Posterior vena cava (tissue), 2 donors: ENCODE measurements at regions not wholly inside any gene's neighbourhood (a gene's known extent, or its start where the extent isn't known, plus 50 kb on each side); places are given as distances from the start of the nearest gene placed in this dataset.

ENCODE experiments used
- DNase-seq: peaks from one replicate; pipeline ENCODE4 v3.0.0-alpha.2; 2020; ENCODE audit warnings: low spot score
- intact Hi-C, 2 donors: fragments of 100-400 bp; cut with DNase I; formaldehyde crosslinking; loops; one replicate each; pipeline versions ENCODE4 v1.14.1 to v1.14.2; 2022 to 2023
- donor health status: DM: yes; HTN: yes; CAD: no.
- donor health status: DM: yes; HTN: yes; CAD: no.

DNA sequence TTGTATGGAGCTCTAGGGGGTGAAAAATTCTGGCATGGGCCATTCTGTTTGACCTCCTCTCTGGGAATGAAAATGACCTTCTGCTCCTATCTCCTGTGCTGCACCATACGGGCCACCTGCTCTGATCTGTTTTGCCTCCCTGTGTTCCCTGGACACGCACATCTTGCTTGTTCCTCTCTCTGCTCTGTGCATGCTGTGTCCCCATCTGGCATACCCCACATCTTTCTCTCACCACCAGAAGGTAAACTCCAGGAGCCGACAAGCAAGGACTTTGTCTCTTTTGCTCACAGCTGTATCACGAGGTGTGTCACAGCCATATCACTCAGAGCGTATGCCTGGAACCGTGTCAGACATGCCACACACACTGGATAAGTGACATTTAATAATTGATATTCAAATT is 208.4 kb upstream of the DTNBP1 start:
- intact Hi-C loops: no loop called here
- DNase-seq: no peak

DNA sequence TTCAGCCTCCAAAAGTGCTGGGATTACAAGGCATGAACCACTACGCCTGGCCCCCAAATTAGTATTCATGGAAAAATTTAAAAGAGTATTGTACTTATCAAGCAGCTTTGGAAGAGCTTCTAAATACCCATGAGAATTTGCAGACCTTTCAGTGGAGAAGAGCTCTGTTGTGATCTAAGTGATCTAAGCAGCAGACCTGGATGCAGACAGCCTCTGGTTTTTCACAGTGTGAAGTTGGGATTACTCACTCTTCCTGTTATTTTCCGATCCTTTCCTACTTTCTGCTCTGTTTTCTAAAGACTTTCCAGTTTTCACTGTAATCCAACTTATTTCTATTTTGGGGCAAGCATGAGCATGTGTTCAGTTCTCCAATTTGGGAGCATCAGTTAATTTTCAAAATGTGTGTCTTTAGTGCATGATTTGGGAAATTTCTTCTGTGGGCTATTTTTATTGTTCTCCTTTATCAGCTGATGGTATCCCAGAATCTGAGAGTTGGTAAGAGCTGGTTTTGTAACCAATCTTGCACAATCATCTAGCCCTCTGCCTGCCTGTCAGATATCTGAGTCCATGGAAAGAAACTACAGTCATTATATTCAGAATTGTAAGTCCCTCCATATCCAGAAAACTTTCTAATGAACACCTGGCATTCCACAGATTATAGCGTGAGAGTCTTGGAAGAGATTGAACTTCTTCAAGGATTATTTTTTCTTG is 207.7 kb upstream of the DTNBP1 start:
- no peak for DNase-seq
- intact Hi-C loops: no loop called here

DNA sequence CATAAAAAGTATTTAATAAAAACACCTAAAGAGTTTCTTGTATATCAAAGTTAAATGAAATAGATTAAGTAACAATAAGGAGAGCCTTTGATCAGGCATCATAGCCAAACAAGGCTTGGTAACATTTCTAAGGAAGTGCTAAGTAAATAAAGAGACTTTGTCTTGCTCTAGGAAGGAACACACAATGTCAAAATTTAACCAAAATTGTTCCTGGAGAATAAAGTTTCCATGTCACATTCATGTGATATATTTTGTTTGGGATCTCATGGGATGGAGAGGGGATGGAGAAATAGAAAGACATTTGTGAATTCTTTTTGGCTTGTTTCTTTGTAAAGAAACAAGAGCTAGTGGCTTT is 201.9 kb upstream of the DTNBP1 start:
- DNase-seq: no peak
- intact Hi-C loops: loop anchor here in 1 of 2 donors (5.0 kb wide), 1 partner anchor 1693 kb away; no protein-coding TSS in a partner anchor

DNA sequence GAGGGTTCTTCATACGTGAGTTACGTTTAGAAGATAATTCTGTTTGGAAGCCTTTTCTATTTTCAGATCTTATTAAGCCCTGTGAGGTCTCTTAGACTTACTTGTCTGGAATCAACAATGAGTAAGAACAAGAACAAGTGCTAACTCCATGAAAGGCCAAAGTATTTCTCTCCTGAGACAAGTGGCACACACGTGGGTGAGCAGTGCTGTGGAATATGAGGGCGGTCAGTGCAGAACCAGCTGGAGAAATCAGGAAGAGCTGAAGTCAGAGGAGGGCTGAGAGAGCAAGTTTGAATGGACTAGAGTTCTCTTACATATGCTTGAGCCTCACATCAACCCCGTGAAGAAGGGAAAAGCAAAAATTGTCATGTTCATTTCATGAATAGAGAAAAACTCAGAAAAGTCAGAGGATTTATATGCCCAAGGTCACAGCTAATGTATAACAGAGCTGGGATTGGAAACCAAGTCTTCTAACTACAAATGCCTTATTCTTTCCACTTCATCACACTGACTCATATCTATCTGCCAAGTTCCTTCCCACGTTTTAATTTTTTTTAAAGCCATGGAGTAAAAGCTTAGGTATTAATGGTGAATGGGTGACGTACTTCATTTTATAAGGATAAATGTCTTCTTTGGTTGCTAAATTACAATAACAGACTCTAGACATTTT is 201.3 kb upstream of the DTNBP1 start:
- intact Hi-C loops: loop anchor here in 1 of 2 donors (5.0 kb wide), 1 partner anchor 1693 kb away; no protein-coding TSS in a partner anchor
- no peak for DNase-seq

DNA sequence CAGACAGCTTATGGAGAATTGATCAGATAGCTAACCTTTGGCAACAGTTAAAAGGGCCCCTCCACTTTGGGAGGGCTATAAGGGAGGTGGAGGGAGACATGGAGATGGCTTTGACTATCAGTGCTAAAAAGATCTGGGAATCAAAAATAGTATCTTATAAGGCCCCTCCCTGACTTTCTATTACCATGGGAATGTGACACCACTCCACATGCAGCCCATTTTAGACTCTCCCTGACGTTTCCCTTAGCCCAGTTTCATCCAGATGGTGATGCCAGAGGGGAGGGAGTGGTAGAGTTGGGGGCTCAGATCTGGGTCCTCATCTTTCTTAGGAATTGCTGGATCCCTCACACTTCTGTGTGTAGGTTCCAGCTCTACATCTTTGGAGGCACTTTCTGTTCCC is 200.0 kb upstream of the DTNBP1 start:
- no peak for DNase-seq
- intact Hi-C loops: loop anchor here in 1 of 2 donors (5.0 kb wide), 1 partner anchor 1694 kb away; no protein-coding TSS in a partner anchor

DNA sequence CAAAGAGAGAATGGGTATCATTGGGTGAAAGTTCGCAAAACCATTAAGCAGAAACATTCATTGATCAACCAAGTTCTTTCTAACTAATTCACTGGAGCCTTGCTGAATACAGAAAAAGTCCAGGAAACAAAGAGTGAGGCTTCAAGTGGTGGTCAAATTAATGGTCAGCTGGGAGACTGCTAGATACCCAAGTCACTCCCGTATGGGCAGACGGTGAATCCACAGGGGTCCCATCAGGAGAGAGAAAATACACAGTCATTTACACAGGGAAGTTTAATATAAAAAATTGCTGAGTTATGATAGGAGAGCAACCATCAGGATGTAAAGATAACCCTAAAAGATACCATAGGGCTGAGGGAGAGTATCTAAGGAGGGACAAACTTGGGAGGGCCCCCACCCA is 198.7 kb upstream of the DTNBP1 start:
- intact Hi-C loops: loop anchor here in 1 of 2 donors (5.0 kb wide), 1 partner anchor 1696 kb away; no protein-coding TSS in a partner anchor

DNA sequence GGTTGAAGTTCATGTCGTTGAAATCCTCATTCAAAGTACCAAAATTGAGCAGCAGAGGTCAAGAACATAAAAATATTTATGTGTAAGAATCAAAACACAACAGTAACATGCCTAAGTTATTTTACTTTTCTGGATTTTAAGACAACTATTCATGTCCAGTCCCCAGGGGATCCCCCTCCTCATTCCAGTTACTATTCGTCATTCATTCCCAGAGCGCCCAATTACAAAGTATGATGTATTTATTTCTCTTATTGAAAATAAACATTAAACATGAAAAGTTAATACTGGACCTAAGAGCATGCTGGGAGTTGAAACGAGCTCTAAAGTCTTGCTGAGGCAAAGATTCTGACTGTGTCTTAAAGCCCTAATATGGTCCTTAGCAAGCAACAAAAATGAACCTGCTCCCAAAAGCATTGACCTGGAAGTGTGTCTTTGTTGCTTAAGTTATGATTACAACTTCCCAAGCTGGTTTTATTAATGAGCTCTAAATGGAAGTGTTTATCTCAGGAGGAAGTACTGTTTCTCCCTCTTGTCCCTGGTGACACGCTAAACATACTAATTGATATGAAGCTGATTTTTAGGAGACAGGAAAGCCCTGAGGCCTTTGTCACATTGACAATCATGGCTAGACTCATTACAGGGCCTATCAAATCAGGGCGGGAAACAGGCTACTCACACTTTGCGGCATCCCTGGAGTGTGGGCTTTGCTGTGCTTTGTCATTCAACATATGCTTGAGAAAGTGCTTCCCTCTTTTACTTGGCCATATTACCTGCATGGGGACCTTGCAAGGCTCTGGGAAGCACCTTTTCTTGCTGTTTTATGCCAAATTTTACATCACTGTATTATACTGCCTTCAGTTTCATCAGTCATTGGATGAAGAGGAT is 192.2 kb upstream of the DTNBP1 start:
- intact Hi-C loops: no loop called here
- DNase-seq: no peak

More for the DNA sequence above, 198.7 kb upstream of the DTNBP1 start:
- DNase-seq: no peak

DNA sequence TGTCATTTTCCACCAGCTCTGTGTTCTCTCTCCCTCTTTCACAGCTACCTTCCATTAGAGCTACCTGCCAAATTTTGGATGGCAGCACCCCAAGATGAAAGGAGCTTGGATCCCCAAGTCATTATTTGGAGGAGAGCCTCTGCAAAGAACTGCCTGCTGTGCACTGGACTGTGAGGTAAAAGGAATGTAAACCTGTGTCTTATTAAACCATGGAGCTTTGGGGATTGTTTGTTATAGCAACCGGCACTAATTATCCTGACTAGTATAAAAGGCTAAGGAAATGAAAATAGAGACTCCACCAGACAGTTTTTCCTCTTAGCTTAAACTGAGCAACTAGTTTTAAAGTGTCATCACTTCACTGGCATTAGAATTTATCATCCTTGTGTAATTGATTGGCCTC is 191.6 kb upstream of the DTNBP1 start:
- DNase-seq: no peak
- intact Hi-C loops: no loop called here

DNA sequence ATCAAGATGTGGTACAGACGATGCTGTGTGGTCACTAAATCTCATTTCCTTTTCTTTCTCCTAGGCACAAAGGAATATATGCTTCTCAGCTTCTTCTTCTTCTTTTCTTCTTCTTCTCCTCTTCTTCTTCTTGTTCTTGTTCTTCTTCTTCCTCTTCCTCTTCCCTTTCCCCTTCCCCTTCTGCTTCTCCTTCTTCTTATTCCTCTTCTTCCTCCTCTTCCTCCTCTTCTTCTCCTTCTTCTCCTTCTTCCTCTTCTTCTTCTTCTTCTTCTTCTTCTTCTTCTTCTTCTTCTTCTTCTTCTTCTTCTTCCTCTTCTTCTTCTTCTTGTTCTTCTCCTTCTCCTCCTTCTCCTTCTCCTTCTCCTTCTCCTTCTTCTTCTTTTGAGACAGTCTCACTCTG is 190.4 kb upstream of the DTNBP1 start:
- intact Hi-C loops: no loop called here
- DNase-seq: no peak

DNA sequence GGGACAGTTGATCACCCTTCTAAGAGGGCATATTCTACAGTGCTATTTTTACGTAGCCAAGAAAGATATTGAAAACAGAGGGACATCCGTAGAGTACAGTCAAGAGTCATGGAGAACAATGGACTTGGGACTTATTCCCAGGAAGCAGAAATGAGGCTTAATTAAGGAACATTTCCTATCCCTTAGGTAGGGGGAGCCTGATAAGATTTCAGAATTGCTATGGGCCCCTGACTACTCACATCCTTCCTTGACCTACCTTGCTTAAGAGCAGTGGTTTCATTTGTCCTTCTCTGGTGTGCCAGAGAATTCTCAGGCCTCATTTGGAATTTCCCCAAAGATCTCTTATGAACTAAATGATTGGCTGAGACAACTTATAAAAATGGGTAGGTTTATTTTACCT is 189.5 kb upstream of the DTNBP1 start:
- DNase-seq: no peak
- intact Hi-C loops: no loop called here

DNA sequence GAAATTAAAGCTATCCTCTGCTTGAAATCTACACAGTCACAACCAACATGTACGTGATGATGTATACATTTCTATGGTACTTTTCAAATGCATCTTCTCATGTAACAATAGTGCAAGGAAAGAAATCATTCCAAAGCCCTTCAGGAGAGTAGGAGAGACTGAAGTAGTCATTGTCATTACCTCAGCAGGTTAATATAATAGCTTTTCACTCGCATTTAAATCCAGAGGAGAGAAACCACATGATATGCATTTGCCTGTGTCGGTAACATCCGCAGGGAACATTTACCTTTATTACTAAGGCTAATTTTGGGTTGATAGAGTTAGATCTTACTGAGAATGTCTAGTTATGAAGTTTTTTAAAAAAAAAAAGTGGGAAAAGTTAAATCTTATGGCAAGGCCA is 186.6 kb upstream of the DTNBP1 start:
- no peak for DNase-seq
- intact Hi-C loops: no loop called here

DNA sequence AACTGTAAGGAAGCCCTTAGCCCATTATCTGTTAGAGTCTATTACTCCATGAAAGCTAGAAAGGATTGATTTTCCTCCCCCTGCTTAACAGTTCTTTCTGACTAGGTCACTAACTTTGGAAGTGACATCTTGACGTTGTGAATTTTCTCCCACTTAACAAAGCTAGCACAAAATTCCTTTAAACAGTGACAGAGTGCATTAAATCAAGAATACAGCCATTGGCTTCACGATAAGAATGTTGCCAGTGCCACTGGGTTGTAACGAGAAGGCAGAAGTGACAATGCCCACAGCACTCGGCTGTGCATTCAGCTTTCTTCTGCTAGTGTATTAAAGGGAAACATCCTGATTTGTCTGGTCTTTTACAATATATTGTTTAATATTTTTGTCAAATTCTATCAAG is 182.7 kb upstream of the DTNBP1 start:
- DNase-seq: no peak
- intact Hi-C loops: no loop called here

DNA sequence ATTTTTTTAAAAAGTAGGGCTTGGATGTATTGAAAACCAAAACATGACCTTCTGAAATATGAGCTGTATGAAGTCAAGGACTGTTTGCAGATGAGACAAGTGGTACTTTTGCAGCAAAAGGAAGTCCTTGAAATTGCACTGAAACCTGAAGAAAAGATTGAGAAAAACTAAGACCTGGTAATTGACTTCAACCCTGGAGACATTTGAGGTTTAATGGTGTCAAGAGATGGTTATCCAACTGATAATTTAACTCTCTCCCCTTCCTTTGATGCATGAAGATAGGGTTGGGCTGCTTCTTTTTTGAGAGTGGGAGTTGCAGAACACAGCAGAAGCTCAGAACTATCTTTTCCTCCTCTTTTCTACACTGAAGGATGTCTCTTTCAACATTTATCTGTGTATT is 180.9 kb upstream of the DTNBP1 start:
- intact Hi-C loops: no loop called here
- DNase-seq: no peak

DNA sequence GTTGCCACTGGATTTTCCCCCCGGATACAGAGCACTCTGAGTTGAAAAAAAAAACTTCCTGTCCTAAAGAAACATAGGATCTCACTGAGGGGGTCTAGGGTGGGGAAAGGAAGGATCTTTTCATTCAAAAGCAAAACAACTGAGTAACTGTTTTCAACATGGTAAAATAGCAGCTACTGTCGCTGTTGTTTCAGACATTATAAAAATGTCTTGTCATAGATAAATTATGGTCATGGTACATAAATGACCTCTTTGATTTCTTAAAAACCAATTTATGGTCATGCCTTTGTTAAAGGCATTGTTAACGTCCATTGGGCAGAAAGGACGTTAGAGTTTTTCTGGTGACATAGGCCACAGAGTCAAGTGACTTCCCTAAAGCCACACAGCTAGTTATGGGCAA is 180.4 kb upstream of the DTNBP1 start:
- no peak for DNase-seq
- intact Hi-C loops: no loop called here

DNA sequence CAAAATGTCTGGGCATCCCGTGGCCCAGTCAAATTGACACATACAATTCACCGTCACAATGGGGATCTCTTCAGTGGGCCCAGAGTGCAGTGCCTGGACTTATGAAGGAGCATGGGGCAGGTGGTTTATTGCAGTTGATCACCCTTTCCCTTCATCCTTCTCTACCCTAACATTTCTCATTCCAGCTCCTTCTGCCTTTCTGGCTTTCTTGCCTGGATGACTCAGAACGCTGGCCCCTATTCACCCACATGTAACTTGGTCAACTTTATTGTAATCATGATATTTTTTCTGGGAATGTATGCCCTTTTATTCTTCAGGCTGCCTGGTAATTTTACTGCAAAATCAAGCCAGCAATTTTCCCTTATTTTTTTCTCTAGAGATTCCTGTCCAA is 179.9 kb upstream of the DTNBP1 start:
- intact Hi-C loops: no loop called here
- no peak for DNase-seq

DNA sequence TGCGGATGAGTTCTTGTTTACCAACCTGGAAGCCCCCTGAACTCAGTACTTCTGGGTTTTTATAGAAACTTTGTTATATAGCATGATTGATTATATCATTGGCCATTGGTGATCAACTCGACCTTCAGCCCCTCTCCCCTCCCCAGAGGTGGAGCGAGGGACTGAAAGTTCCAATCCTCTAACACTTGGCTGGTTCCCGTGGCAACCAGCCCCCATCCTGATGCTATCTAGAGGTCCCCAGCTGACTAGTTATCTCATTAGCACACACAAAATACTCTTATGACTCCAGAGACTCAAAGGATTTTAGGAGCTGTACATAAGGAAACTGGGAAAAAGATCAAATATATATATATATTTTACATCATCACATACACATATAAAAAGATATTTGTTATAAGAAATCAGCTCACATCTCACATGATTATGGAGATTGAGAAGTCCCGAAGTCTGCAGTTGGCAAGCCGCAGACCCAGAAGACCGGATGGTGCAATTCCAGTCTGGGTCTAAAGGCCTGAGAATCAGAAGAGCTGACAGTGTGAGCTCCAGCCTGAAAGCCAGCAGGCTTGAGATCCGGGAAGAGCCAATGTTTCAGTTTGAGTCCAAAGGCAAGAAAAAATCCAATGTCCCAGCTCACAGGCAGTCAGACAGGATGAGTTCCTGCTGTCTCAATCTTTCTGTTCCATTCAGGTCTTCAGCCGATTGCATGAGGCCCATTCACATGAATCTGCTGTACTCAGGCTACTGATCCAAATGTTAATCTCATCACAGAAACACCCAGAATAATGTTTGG is 179.3 kb upstream of the DTNBP1 start:
- DNase-seq: no peak
- intact Hi-C loops: no loop called here

DNA sequence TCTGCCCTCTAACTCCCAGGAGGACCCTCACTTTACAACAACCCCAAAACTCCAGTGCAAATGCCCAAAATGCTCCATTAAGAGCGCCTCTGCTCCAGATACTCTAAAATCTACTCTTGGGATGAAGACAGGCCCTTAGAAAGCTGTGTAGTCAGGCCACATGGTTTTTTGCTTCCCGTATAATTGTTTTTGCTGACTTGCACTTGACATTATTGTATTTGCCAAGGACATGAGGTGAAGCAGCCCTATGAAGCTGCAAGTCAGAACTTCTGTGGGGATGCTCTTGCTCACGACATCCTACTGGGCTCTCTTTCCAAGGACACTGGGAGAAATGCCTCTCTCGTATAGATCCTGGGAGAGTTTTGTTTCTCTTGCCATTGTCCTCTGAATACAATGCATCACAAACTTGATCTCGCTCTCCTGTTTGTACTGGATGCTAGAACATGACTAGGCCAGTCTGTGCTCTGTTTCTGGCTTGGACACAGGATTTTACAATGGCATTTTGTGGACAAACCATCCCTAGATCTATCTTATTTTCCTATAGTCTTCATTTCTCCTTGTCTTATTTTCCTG is 177.2 kb upstream of the DTNBP1 start:
- intact Hi-C loops: no loop called here
- DNase-seq: no peak

DNA sequence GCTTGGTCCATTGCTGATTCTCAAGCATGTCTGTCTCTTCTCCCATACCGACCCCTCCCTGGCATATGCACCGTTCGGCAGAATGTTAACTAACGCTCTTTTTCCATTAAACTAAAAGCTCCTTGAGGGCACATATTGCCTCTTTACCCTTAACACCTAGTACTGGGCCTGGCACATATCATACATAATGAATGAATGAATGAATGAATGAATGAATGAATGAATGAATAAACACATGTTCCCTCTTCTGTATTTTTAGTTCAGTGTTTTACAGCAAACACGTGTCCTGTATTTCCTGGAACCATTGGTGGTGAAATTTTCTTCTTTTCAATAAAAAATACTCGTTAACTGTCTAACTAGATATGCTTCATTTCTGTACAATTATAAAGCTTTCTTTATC is 174.4 kb upstream of the DTNBP1 start:
- intact Hi-C loops: no loop called here
- no peak for DNase-seq

DNA sequence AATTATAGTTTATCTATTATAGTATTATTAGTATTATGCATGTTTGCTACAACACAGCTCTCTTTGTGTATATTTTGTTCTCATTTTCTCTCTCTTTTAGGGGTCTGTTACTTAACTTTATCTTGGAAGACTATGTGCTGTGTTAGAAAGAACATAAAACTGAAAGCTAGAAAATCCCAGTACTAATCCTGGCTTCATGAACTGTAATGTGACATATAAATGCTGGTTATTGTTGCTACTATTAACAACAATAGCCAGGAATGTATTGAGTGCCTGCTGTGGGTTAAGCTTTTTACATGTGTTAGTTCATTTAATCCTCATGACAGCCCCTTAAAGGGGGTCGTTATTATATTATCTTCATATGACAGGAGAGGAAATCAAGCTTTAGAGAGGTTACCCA is 170.0 kb upstream of the DTNBP1 start:
- intact Hi-C loops: no loop called here

More for the DNA sequence above, 170.0 kb upstream of the DTNBP1 start:
- DNase-seq: no peak
